Stomach (tissue), 8 donors: ENCODE measurements at regions not wholly inside any gene's neighbourhood (a gene's known extent, or its start where the extent isn't known, plus 50 kb on each side); places are given as distances from the start of the nearest gene placed in this dataset.

Source experiments
- DNase-seq, 2 donors: peaks; one replicate each; pipeline versions ENCODE4 v3.0.0 to v3.0.0-alpha.2; 2013 to 2019
- H3K27ac ChIP-seq, 5 donors: fragments of 200-600 bp in 4 of 5; sonication (generic) in 4 of 5; one replicate each; pipeline ENCODE4 v1.5.1; 2013 to 2019; ENCODE audit warnings: mild to moderate bottlenecking in 1 of 5, moderate library complexity in 1 of 5
- H3K27me3 ChIP-seq, 3 donors: fragments of 200-600 bp; sonication (generic); one replicate each; pipeline ENCODE4 v1.5.1; 2017 to 2019; ENCODE audit warnings: mixed run types in 1 of 3
- H3K36me3 ChIP-seq, 4 donors: fragments of 200-600 bp; sonication (generic); 1 replicate in 3 of 4; 2 replicates in 1 of 4; pipeline ENCODE4 v1.5.1; 2016 to 2019
- H3K4me1 ChIP-seq, 4 donors: fragments of 200-600 bp; sonication (generic); one replicate each; pipeline ENCODE4 v1.5.1; 2016 to 2019
- H3K4me3 ChIP-seq, 4 donors: fragments of 200-600 bp; sonication (generic) in 3 of 4; one replicate each; pipeline ENCODE4 v1.5.1; 2016 to 2019; ENCODE audit warnings: mild to moderate bottlenecking in 1 of 4
- H3K9me3 ChIP-seq, 4 donors: fragments of 200-600 bp; sonication (generic); one replicate each; pipeline ENCODE4 v1.5.1; 2016 to 2019
- EP300 ChIP-seq: sonication (generic); formaldehyde crosslinking; IDR thresholded peaks from one replicate; pipeline ENCODE4 v1.6.1; 2017; ENCODE audit warnings: antibody characterized with exemption
- POLR2A ChIP-seq, 4 donors: fragments of 450-650 bp; IDR thresholded peaks; one replicate each; pipeline ENCODE4 v1.6.1; 2016; ENCODE audit warnings: antibody characterized with exemption in 4 of 4, control low read depth in 2 of 4, mild to moderate bottlenecking in 1 of 4, moderate library complexity in 1 of 4
- POLR2AphosphoS5 ChIP-seq, 3 donors: sonication (generic); formaldehyde crosslinking; IDR thresholded peaks; one replicate each; pipeline ENCODE4 v1.6.1; 2016; ENCODE audit warnings: antibody characterized with exemption in 3 of 3
- WGBS, 5 donors: extraction: QIAGEN DNeasy Blood & Tissue Kit in 3 of 5; methylation state at CpG; one replicate each; pipeline versions ENCODE4 v1.1.5 to v1.1.7; 2013 to 2018; 5-methylcytosine and 5-hydroxymethylcytosine counted together
- intact Hi-C: fragments of 100-400 bp; cut with DNase I; formaldehyde crosslinking; loops from one replicate; pipeline ENCODE4 v1.15.1; 2023; ENCODE audit warnings: low total_unique reads
- TF ChIP-seq, protein P1 (sequence below), 7 experiments: fragments of 450-650 bp in 4 of 7; fragments of 200-600 bp in 3 of 7; sonication (generic) in 3 of 7; IDR thresholded peaks; one replicate each; pipeline ENCODE4 v1.5.1; 2016 to 2019; ENCODE audit warnings: antibody characterized with exemption in 7 of 7, control low read depth in 2 of 7, mild to moderate bottlenecking in 1 of 7
- donor health status: healthy with polysubstance abuse.
- donor health status: Bipolar disorder and iron deficiency.
- donor health status: healthy.

DNA sequence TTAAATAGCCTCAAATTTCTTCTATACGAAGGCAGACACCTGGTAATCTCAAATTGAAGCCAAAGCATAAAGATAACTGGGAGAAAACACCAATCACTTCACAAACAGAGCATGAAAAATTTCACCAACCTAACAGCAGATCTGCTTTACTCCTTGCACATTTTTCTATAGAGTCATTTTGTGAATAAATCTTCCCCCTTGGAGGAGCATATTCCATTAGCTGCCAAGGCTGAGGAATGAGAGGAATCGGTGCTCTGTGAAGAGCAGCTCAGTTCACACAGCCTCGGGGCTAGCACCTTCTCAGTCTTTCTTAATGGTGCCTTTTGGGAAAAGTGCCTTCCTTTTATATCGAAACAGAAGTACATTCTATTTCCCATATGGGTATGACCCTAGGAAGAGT, 1313.7 kb upstream of the NRXN1 start:
- Histone ChIP-seq H3K9me3 (no peaks in the 10 kb centered on the region), H3K4me3 (no peak overlapping the region), H3K4me1 (no peaks in the 10 kb centered on the region), H3K36me3 (no peaks in the 10 kb centered on the region), H3K27me3 (no peaks in the 10 kb centered on the region), H3K27ac (no peak overlapping the region)
- TF ChIP-seq POLR2A (IDR thresholded peaks at IDR 0.05) (no peak), POLR2AphosphoS5 (IDR thresholded peaks at IDR 0.05) (no peak), EP300 (no peak)
- intact Hi-C loops = no loop called here
- 59 to 82% (median 69%) methylated on average over 4 of the region's 4 CpGs for WGBS, 5 donors
- no peak for DNase-seq

DNA sequence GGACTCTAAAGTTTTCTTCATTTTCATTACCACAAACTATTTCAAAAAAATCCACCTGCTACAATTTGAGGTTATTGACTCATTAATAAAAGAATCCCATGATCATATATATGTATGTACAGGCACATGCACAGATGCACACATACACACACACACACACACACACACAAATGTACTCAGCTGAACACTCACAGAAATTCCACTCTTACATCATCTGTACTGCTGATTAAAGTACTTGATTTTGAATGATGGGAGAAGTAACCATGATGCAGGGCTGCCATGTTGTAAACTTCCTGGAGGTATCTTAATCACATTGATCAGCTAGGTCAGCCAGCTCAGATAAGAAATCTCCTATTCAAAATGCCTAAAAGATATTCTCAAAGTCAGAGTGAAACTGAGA, 1313.2 kb upstream of the NRXN1 start:
- Histone ChIP-seq H3K27ac (no peak overlapping the region), H3K9me3 (no peaks in the 10 kb centered on the region), H3K4me3 (no peak overlapping the region), H3K36me3 (no peaks in the 10 kb centered on the region), H3K27me3 (no peaks in the 10 kb centered on the region), H3K4me1 (no peaks in the 10 kb centered on the region)
- TF ChIP-seq EP300 (no peak), POLR2A (IDR thresholded peaks at IDR 0.05) (no peak), POLR2AphosphoS5 (IDR thresholded peaks at IDR 0.05) (no peak)
- TF ChIP-seq, protein P1, sequence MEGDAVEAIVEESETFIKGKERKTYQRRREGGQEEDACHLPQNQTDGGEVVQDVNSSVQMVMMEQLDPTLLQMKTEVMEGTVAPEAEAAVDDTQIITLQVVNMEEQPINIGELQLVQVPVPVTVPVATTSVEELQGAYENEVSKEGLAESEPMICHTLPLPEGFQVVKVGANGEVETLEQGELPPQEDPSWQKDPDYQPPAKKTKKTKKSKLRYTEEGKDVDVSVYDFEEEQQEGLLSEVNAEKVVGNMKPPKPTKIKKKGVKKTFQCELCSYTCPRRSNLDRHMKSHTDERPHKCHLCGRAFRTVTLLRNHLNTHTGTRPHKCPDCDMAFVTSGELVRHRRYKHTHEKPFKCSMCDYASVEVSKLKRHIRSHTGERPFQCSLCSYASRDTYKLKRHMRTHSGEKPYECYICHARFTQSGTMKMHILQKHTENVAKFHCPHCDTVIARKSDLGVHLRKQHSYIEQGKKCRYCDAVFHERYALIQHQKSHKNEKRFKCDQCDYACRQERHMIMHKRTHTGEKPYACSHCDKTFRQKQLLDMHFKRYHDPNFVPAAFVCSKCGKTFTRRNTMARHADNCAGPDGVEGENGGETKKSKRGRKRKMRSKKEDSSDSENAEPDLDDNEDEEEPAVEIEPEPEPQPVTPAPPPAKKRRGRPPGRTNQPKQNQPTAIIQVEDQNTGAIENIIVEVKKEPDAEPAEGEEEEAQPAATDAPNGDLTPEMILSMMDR (IDR thresholded peaks at IDR 0.05) = no peak
- no peak for DNase-seq
- intact Hi-C loops = no loop called here

DNA sequence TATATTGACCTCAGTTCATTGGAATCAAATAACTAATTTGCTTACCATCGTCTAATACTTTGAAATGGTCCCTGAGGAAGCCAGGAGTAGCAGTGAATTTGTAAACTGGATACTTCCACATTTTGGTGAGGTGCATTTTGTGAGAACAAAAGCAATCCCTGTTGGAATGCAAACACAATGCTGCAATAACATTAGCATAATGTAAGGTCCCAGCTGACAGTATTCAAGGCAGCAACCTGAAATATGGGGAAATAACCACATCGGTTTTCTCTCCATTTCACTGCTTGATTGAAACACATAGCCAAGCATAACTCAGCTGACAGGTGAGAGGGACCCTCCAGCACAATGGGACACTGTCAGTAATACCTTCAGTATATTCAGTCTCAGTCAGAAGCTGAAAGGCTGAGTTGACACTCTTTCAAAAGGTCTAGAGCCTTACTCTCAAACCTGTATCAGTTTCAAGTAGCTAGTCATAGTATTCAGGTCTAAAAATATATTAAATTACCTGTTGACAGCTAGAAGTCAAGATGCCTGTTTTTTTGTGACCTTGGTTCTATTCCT, 1311.9 kb upstream of the NRXN1 start:
- WGBS, 5 donors = 49 to 64% (median 55%) methylated on average over 2 of the region's 2 CpGs
- Histone ChIP-seq H3K27ac (no peak overlapping the region), H3K9me3 (no peaks in the 10 kb centered on the region), H3K36me3 (no peaks in the 10 kb centered on the region), H3K4me1 (no peaks in the 10 kb centered on the region), H3K27me3 (no peaks in the 10 kb centered on the region), H3K4me3 (no peak overlapping the region)
- TF ChIP-seq POLR2AphosphoS5 (IDR thresholded peaks at IDR 0.05) = no peak
- TF ChIP-seq EP300 = no peak
- TF ChIP-seq POLR2A (IDR thresholded peaks at IDR 0.05) = no peak
- TF ChIP-seq, protein P1 (IDR thresholded peaks at IDR 0.05) = no peak
- DNase-seq = no peak
- intact Hi-C loops = no loop called here

DNA sequence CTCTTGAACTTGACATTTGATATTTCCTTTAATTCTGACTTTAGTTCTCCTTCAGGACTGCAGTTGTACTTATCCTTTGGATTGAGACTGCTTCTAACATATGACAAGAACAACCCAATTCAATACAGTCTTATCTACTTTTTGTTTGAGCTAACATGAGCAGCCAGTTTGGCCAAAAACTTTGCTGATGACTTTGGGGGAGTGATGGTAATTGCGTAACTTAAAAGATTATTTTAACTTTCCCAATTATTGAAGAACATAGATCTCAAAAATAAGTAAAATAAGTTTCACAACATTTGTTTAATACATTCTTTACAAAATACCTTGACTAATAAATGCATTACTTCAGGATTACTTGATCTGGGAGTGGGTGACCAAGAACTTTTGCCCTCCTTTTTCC, 1311.1 kb upstream of the NRXN1 start:
- Histone ChIP-seq H3K27ac (no peak overlapping the region), H3K4me3 (no peak overlapping the region), H3K9me3 (no peaks in the 10 kb centered on the region), H3K27me3 (no peaks in the 10 kb centered on the region), H3K4me1 (no peaks in the 10 kb centered on the region), H3K36me3 (no peaks in the 10 kb centered on the region)
- intact Hi-C loops = no loop called here
- TF ChIP-seq POLR2A (IDR thresholded peaks at IDR 0.05) = no peak
- TF ChIP-seq, protein P1 (IDR thresholded peaks at IDR 0.05) = no peak
- TF ChIP-seq POLR2AphosphoS5 (IDR thresholded peaks at IDR 0.05) = no peak
- 24 to 68% (median 49%) methylated on average over 1 of the region's 1 CpG for WGBS, 5 donors
- no peak for DNase-seq

DNA sequence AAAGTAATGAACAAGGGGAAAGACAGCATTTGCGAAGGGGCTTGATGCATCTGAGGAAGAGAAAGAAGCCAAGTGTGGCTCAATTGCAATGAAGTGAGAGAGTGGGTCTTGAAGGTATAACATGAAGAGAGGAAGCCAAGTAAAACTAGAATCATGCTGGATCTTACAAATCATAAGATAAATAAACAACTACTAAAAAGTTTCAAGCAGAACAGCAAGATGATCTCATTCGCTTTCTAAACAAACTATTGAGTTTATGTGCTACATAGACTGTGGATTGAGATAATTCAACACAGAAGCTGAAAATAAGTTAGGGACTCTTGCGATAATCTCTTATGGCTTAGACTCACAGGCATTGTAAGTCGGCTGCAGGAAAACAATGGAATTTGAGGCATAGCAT, 1310.5 kb upstream of the NRXN1 start:
- no peak for TF ChIP-seq POLR2A (IDR thresholded peaks at IDR 0.05)
- no peak for TF ChIP-seq POLR2AphosphoS5 (IDR thresholded peaks at IDR 0.05)
- no peak for TF ChIP-seq EP300
- TF ChIP-seq, protein P1 (IDR thresholded peaks at IDR 0.05) = no peak

More for the DNA sequence above, 1310.5 kb upstream of the NRXN1 start:
- H3K4me1 ChIP-seq = no peaks in the 10 kb centered on the region
- no peak overlapping the region for H3K27ac ChIP-seq
- H3K4me3 ChIP-seq = no peak overlapping the region
- H3K27me3 ChIP-seq = no peaks in the 10 kb centered on the region
- intact Hi-C loops = no loop called here
- 65 to 76% (median 73%) methylated on average over 4 of the region's 4 CpGs for WGBS, 5 donors
- H3K36me3 ChIP-seq = no peaks in the 10 kb centered on the region
- H3K9me3 ChIP-seq = no peaks in the 10 kb centered on the region
- DNase-seq = no peak
